ENCODE measurements at regions not wholly inside any gene's neighbourhood (a gene's known extent, or its start where the extent isn't known, plus 50 kb on each side); places are given as distances from the start of the nearest gene placed in this dataset.
"Not testable (repeated sequence)": the region's sequence is repeated elsewhere in the genome, so short reads cannot be mapped to it uniquely, and the experiment has no call there.

- H3K4me3 ChIP-seq (ENCODE audit: low read length in 2 of 2); H3K36me3 ChIP-seq (ENCODE audit: control insufficient read depth in 2 of 2, insufficient read depth in 2 of 2, low read length in 2 of 2); H3K27me3 ChIP-seq (ENCODE audit: control insufficient read depth in 2 of 2, insufficient read depth in 2 of 2, low read length in 2 of 2); H3K27ac ChIP-seq (ENCODE audit: low read depth in 2 of 2, low read length in 2 of 2); H3K4me1 ChIP-seq (ENCODE audit: control insufficient read depth in 2 of 2, insufficient read depth in 2 of 2, low read length in 2 of 2); H3K9me3 ChIP-seq (ENCODE audit: control insufficient read depth in 2 of 2, low read length in 2 of 2); H3K9ac ChIP-seq (ENCODE audit: low read depth in 1 of 2, low read length in 2 of 2): not testable (repeated sequence)
Observed at GRCh38 chr1:148344651-148345050, 138.5 kb downstream of the PPIAL4G start.

- not testable (repeated sequence) for H3K4me3 ChIP-seq (ENCODE audit: low read length in 2 of 2); H3K9me3 ChIP-seq (ENCODE audit: control insufficient read depth in 2 of 2, low read length in 2 of 2); H3K36me3 ChIP-seq (ENCODE audit: control insufficient read depth in 2 of 2, insufficient read depth in 2 of 2, low read length in 2 of 2); H3K27me3 ChIP-seq (ENCODE audit: control insufficient read depth in 2 of 2, insufficient read depth in 2 of 2, low read length in 2 of 2); H3K27ac ChIP-seq (ENCODE audit: low read depth in 2 of 2, low read length in 2 of 2); H3K4me1 ChIP-seq (ENCODE audit: control insufficient read depth in 2 of 2, insufficient read depth in 2 of 2, low read length in 2 of 2); H3K9ac ChIP-seq (ENCODE audit: low read depth in 1 of 2, low read length in 2 of 2)
Observed at GRCh38 chr1:148341729-148342128, 141.4 kb downstream of the PPIAL4G start.

- H3K36me3 ChIP-seq (ENCODE audit: control insufficient read depth in 2 of 2, insufficient read depth in 2 of 2, low read length in 2 of 2); H3K9ac ChIP-seq (ENCODE audit: low read depth in 1 of 2, low read length in 2 of 2); H3K9me3 ChIP-seq (ENCODE audit: control insufficient read depth in 2 of 2, low read length in 2 of 2); H3K4me3 ChIP-seq (ENCODE audit: low read length in 2 of 2); H3K27me3 ChIP-seq (ENCODE audit: control insufficient read depth in 2 of 2, insufficient read depth in 2 of 2, low read length in 2 of 2): not testable (repeated sequence)
- peak overlapping the region; percentile 0 to 13 for H3K27ac ChIP-seq (ENCODE audit: low read depth in 2 of 2, low read length in 2 of 2)
- peaks cover 12% of the 10 kb centered on the region in 2 donors for H3K4me1 ChIP-seq (ENCODE audit: control insufficient read depth in 2 of 2, insufficient read depth in 2 of 2, low read length in 2 of 2)
Observed at GRCh38 chr1:148336121-148336918, 146.8 kb downstream of the PPIAL4G start.

GRCh38 chr1:148334339-148335130, 148.6 kb downstream of the PPIAL4G start:
- Histone ChIP-seq H3K9me3 (ENCODE audit: control insufficient read depth in 2 of 2, low read length in 2 of 2) (no peaks in the 10 kb centered on the region), H3K9ac (ENCODE audit: low read depth in 1 of 2, low read length in 2 of 2) (peak overlapping the region; percentile 80 to 90), H3K4me3 (ENCODE audit: low read length in 2 of 2) (peak overlapping the region; percentile 80 to 85), H3K27ac (ENCODE audit: low read depth in 2 of 2, low read length in 2 of 2) (peak overlapping the region; percentile 89 to 95), H3K27me3 (ENCODE audit: control insufficient read depth in 2 of 2, insufficient read depth in 2 of 2, low read length in 2 of 2) (peaks cover 0 to 3% of the 10 kb centered on the region in 2 donors), H3K36me3 (ENCODE audit: control insufficient read depth in 2 of 2, insufficient read depth in 2 of 2, low read length in 2 of 2) (no peaks in the 10 kb centered on the region), H3K4me1 (ENCODE audit: control insufficient read depth in 2 of 2, insufficient read depth in 2 of 2, low read length in 2 of 2) (peaks cover 12% of the 10 kb centered on the region in 2 donors)

- H3K9me3 ChIP-seq (ENCODE audit: control insufficient read depth in 2 of 2, low read length in 2 of 2), result no peaks in the 10 kb centered on the region
- H3K4me3 ChIP-seq (ENCODE audit: low read length in 2 of 2), result peak overlapping the region; percentile 80 to 85
- peak overlapping the region; percentile 89 to 95 for H3K27ac ChIP-seq (ENCODE audit: low read depth in 2 of 2, low read length in 2 of 2)
- no peaks in the 10 kb centered on the region for H3K36me3 ChIP-seq (ENCODE audit: control insufficient read depth in 2 of 2, insufficient read depth in 2 of 2, low read length in 2 of 2)
- peaks cover 12% of the 10 kb centered on the region in 2 donors for H3K4me1 ChIP-seq (ENCODE audit: control insufficient read depth in 2 of 2, insufficient read depth in 2 of 2, low read length in 2 of 2)
- H3K9ac ChIP-seq (ENCODE audit: low read depth in 1 of 2, low read length in 2 of 2), result peak overlapping the region; percentile 80 to 90
- H3K27me3 ChIP-seq (ENCODE audit: control insufficient read depth in 2 of 2, insufficient read depth in 2 of 2, low read length in 2 of 2), result peaks cover 0 to 3% of the 10 kb centered on the region in 2 donors
Observed at GRCh38 chr1:148333875-148334338, 149.2 kb downstream of the PPIAL4G start.

- no peaks in the 10 kb centered on the region for H3K36me3 ChIP-seq (ENCODE audit: control insufficient read depth in 2 of 2, insufficient read depth in 2 of 2, low read length in 2 of 2)
- peaks cover 2 to 5% of the 10 kb centered on the region in 2 donors for H3K4me1 ChIP-seq (ENCODE audit: control insufficient read depth in 2 of 2, insufficient read depth in 2 of 2, low read length in 2 of 2)
- H3K27ac ChIP-seq (ENCODE audit: low read depth in 2 of 2, low read length in 2 of 2), result no peak overlapping the region
- no peak overlapping the region for H3K9ac ChIP-seq (ENCODE audit: low read depth in 1 of 2, low read length in 2 of 2)
- no peak overlapping the region for H3K4me3 ChIP-seq (ENCODE audit: low read length in 2 of 2)
- peaks cover 0 to 3% of the 10 kb centered on the region in 2 donors for H3K27me3 ChIP-seq (ENCODE audit: control insufficient read depth in 2 of 2, insufficient read depth in 2 of 2, low read length in 2 of 2)
- no peaks in the 10 kb centered on the region for H3K9me3 ChIP-seq (ENCODE audit: control insufficient read depth in 2 of 2, low read length in 2 of 2)
Observed at GRCh38 chr1:148328884-148329283, 154.2 kb downstream of the PPIAL4G start.

GRCh38 chr1:148325031-148325430, 158.1 kb downstream of the PPIAL4G start:
- not testable (repeated sequence) for H3K4me1 ChIP-seq (ENCODE audit: control insufficient read depth in 2 of 2, insufficient read depth in 2 of 2, low read length in 2 of 2); H3K27ac ChIP-seq (ENCODE audit: low read depth in 2 of 2, low read length in 2 of 2); H3K4me3 ChIP-seq (ENCODE audit: low read length in 2 of 2); H3K9me3 ChIP-seq (ENCODE audit: control insufficient read depth in 2 of 2, low read length in 2 of 2); H3K27me3 ChIP-seq (ENCODE audit: control insufficient read depth in 2 of 2, insufficient read depth in 2 of 2, low read length in 2 of 2); H3K9ac ChIP-seq (ENCODE audit: low read depth in 1 of 2, low read length in 2 of 2); H3K36me3 ChIP-seq (ENCODE audit: control insufficient read depth in 2 of 2, insufficient read depth in 2 of 2, low read length in 2 of 2)

GRCh38 chr1:148324465-148324864, 158.6 kb downstream of the PPIAL4G start:
- H3K4me3 ChIP-seq (ENCODE audit: low read length in 2 of 2); H3K9ac ChIP-seq (ENCODE audit: low read depth in 1 of 2, low read length in 2 of 2); H3K9me3 ChIP-seq (ENCODE audit: control insufficient read depth in 2 of 2, low read length in 2 of 2); H3K36me3 ChIP-seq (ENCODE audit: control insufficient read depth in 2 of 2, insufficient read depth in 2 of 2, low read length in 2 of 2); H3K27me3 ChIP-seq (ENCODE audit: control insufficient read depth in 2 of 2, insufficient read depth in 2 of 2, low read length in 2 of 2); H3K4me1 ChIP-seq (ENCODE audit: control insufficient read depth in 2 of 2, insufficient read depth in 2 of 2, low read length in 2 of 2); H3K27ac ChIP-seq (ENCODE audit: low read depth in 2 of 2, low read length in 2 of 2): not testable (repeated sequence)

GRCh38 chr1:148320079-148320478, 163.0 kb downstream of the PPIAL4G start:
- H3K27me3 ChIP-seq (ENCODE audit: control insufficient read depth in 2 of 2, insufficient read depth in 2 of 2, low read length in 2 of 2); H3K4me1 ChIP-seq (ENCODE audit: control insufficient read depth in 2 of 2, insufficient read depth in 2 of 2, low read length in 2 of 2); H3K27ac ChIP-seq (ENCODE audit: low read depth in 2 of 2, low read length in 2 of 2); H3K9me3 ChIP-seq (ENCODE audit: control insufficient read depth in 2 of 2, low read length in 2 of 2); H3K4me3 ChIP-seq (ENCODE audit: low read length in 2 of 2); H3K9ac ChIP-seq (ENCODE audit: low read depth in 1 of 2, low read length in 2 of 2); H3K36me3 ChIP-seq (ENCODE audit: control insufficient read depth in 2 of 2, insufficient read depth in 2 of 2, low read length in 2 of 2): not testable (repeated sequence)

- Histone ChIP-seq H3K27ac (ENCODE audit: low read depth in 2 of 2, low read length in 2 of 2) (no peak overlapping the region), H3K36me3 (ENCODE audit: control insufficient read depth in 2 of 2, insufficient read depth in 2 of 2, low read length in 2 of 2) (no peaks in the 10 kb centered on the region), H3K4me3 (ENCODE audit: low read length in 2 of 2) (peak overlapping the region; percentile 49 to 69), H3K4me1 (ENCODE audit: control insufficient read depth in 2 of 2, insufficient read depth in 2 of 2, low read length in 2 of 2) (no peaks in the 10 kb centered on the region), H3K9ac (ENCODE audit: low read depth in 1 of 2, low read length in 2 of 2) (no peak overlapping the region), H3K9me3 (ENCODE audit: control insufficient read depth in 2 of 2, low read length in 2 of 2) (no peaks in the 10 kb centered on the region), H3K27me3 (ENCODE audit: control insufficient read depth in 2 of 2, insufficient read depth in 2 of 2, low read length in 2 of 2) (peaks cover 0 to 11% of the 10 kb centered on the region in 2 donors)
Observed at GRCh38 chr1:148318904-148319242, 164.2 kb downstream of the PPIAL4G start.
